ENCODE measurements at regions not wholly inside any gene's neighbourhood (a gene's known extent, or its start where the extent isn't known, plus 50 kb on each side); places are given as distances from the start of the nearest gene placed in this dataset.
"Not testable (repeated sequence)": the region's sequence is repeated elsewhere in the genome, so short reads cannot be mapped to it uniquely, and the experiment has no call there.

DNA sequence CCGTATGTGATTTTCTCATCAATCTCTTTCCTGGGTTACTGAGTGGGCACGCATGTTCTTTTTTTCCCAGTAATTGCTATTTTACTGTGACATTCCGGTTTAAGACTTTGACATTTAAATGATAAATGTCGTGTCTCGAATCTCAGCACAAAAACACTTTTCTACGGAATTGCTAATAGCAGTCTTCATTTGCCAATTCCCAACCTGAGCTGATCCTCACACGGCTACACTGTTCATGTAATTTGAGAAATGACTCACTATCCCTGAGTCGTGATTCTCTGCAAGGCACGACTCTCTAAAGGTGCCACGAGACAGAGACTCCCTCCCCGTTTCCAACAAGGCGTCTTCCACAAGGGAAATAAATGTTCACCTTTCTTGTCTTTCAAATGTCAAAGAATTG, 88.7 kb upstream of the USP29 start:
- no peak for DNase-seq

GRCh38 chr19:57033576-57033975, 86.2 kb upstream of the USP29 start:
- no peak for DNase-seq

- DNase-seq = no peak
Measured at GRCh38 chr19:57034544-57034943, 85.2 kb upstream of the USP29 start.

GRCh38 chr19:57035740-57036139, 84.0 kb upstream of the USP29 start:
- DNase-seq = not testable (repeated sequence)

- DNase-seq = peak in 1 of 2 donors; percentile 6
Measured at GRCh38 chr19:57037556-57037955, 82.2 kb upstream of the USP29 start.

GRCh38 chr19:57047743-57048142, 72.0 kb upstream of the USP29 start:
- no peak for DNase-seq

GRCh38 chr19:57050863-57051262, 68.9 kb upstream of the USP29 start:
- DNase-seq = no peak

DNA sequence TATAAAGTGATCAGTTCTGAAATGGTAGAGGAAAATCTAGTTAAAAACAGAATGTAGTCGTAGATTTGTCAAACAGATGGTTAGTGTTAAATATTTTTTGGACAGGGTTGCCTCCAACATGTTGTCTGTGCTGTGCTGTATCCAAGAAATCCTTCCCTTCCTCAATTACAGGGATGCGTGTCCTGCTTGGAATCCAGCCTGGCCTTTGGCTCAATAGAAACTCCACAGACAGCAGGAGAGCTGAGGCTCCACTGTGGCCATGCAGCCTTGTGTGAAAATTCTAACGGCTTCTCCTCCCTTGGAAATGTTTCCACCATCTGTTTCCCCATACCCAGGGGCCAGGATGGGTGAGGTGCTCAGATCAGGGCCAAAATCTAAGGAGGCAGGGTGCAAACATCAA, 67.7 kb upstream of the USP29 start:
- no peak for DNase-seq

- no peak for DNase-seq
Measured at GRCh38 chr19:57053401-57053800, 66.4 kb upstream of the USP29 start.

- no peak for DNase-seq
Measured at GRCh38 chr19:57055956-57056355, 63.8 kb upstream of the USP29 start.

DNA sequence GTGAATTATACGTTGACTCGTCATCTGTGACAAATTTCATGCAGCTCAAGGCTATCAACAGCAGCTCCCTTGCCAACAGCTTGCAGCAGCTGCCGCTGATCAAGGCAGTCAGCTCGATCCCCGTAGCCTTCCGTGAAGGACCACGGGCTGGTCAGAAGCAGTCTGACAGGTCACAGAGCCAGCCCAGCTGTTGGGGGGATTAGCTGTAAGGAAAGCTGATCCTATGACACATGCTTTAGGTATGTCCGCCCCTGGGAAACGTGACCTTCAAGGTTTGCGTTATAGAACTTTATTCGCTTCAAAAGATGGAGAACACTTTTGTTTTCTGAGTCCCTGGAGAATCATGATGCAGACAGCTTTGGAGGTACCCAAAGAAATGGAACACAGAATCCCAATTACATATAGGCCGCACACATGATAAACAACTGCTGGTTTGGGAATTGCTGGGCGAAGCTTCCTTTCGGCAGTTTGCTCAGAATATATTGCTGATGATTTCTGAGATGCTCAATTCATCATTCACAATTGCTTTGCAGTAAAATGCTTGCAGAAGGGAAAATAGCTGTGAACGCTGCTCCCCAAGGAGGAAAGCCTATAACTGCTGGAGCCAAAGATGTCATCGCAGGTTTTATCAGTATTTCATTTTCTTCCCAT, 62.6 kb upstream of the USP29 start:
- DNase-seq = peak; percentile 45 to 48

DNA sequence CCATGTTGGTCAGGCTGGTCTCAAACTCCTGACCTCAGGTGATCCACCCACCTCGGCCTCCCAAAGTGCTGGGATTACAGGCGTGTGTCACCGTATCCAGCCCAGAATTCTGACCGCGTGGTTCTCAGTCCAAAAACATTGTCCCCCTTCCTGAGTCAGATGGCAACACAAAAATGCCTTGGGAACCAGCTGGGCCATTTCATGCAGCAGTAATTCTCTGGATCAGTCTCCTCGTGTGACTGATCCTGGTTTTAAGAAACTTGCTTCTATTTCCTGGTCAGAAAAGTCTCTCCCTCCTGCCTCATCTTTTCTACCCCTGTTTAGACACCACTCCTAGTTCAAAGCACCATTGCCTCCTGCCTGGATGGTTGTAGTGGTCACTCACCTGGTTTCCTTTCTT, 60.9 kb upstream of the USP29 start:
- DNase-seq = no peak

DNA sequence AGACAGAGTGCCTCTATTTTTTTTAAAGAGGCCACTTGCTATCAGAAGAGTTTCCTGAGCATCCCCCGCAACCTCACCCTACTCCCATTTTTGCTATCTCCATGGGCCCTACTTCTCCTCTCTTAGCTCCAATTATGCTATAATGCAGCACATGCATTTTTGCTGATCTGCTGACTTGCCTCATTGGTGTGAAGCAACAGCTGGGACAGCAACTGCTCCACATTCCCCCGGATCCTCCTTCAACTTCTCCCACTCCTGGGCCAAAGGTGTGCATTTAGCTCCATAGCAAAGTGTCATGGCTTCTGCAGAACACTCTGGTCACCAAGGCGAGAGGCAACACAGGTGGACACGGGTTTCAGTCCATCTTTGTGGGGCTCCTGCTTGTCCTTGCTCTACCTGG, 56.7 kb upstream of the USP29 start:
- no peak for DNase-seq

DNA sequence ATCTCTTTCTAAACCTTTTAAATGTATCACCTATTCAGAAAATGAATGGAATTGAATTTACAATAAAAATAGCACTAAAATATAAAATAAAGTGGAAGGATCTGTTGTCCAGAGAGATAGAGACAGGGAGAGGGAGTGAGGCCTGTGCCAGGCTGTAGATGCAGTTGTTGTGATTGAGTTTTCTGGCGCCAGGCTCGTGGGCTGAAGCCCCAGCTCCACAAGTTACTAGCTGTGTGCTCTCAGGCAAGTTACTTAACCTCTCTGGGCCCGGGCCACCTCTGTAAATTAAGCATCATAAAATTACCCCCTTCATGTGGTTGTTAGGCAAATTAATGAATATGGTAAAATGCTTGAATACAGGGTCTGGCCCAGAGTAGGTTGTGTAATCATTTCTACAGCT, 52.3 kb upstream of the USP29 start:
- no peak for DNase-seq

DNA sequence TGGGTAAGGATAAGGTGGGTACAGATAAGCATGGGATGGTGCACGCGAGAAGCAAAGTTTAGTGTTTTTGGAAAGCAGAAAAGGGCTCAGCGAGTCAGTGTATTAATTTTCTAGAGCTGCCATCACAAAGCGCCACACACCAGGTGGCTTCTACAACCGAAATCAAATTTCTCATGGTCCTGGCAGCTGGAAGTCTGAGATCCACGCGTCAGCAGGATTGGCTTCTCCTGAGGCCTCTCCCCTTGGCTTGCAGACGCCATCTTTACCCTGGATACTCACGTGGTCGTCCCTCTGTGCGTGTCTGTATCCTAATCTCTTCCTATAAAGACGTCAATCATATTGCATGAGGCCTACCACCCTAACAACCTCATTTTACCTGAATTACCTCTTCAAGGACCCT, 51.5 kb upstream of the USP29 start:
- DNase-seq = no peak

- peak; percentile 18 to 38 for DNase-seq
Measured at GRCh38 chr19:57068921-57069697, 50.7 kb upstream of the USP29 start.

Data from right lung (tissue), 2 donors.